ENCODE measurements at regions not wholly inside any gene's neighbourhood (a gene's known extent, or its start where the extent isn't known, plus 50 kb on each side); places are given as distances from the start of the nearest gene placed in this dataset.
"Not testable (repeated sequence)": the region's sequence is repeated elsewhere in the genome, so short reads cannot be mapped to it uniquely, and the experiment has no call there.

- DNase-seq = no peak
Measured at GRCh38 chr6:141437011-141437410, 695.7 kb upstream of the GJE1 start.

- no peak for DNase-seq
Measured at GRCh38 chr6:141426400-141426980, 706.2 kb upstream of the GJE1 start.

GRCh38 chr6:141421378-141421777 lies 711.3 kb upstream of the GJE1 start:
- DNase-seq = no peak

- no peak for DNase-seq
Measured at GRCh38 chr6:141418076-141418475, 714.6 kb upstream of the GJE1 start.

- DNase-seq = no peak
Measured at GRCh38 chr6:141415896-141416295, 716.8 kb upstream of the GJE1 start.

- DNase-seq = no peak
Measured at GRCh38 chr6:141413196-141413595, 719.5 kb upstream of the GJE1 start.

- no peak for DNase-seq
Measured at GRCh38 chr6:141406761-141407160, 726.0 kb upstream of the GJE1 start.

GRCh38 chr6:141403827-141404226 lies 728.9 kb upstream of the GJE1 start:
- no peak for DNase-seq

- DNase-seq = no peak
Measured at GRCh38 chr6:141403103-141403502, 729.6 kb upstream of the GJE1 start.

GRCh38 chr6:141402489-141402888 lies 730.2 kb upstream of the GJE1 start:
- no peak for DNase-seq

GRCh38 chr6:141401851-141402250 lies 730.9 kb upstream of the GJE1 start:
- DNase-seq = no peak

GRCh38 chr6:141401168-141401567 lies 731.6 kb upstream of the GJE1 start:
- no peak for DNase-seq

- DNase-seq = no peak
Measured at GRCh38 chr6:141398949-141399348, 733.8 kb upstream of the GJE1 start.

- DNase-seq = no peak
Measured at GRCh38 chr6:141395443-141396008, 737.2 kb upstream of the GJE1 start.

GRCh38 chr6:141394565-141395051 lies 738.1 kb upstream of the GJE1 start:
- no peak for DNase-seq

GRCh38 chr6:141394125-141394536 lies 738.6 kb upstream of the GJE1 start:
- DNase-seq = no peak

GRCh38 chr6:141393405-141394124 lies 739.2 kb upstream of the GJE1 start:
- no peak for DNase-seq

GRCh38 chr6:141391135-141391534 lies 741.6 kb upstream of the GJE1 start:
- not testable (repeated sequence) for DNase-seq

GRCh38 chr6:141388666-141389065 lies 744.1 kb upstream of the GJE1 start:
- DNase-seq = no peak

GRCh38 chr6:141370438-141370837 lies 762.3 kb upstream of the GJE1 start:
- no peak for DNase-seq

GRCh38 chr6:141366796-141367195 lies 765.9 kb upstream of the GJE1 start:
- not testable (repeated sequence) for DNase-seq

- no peak for DNase-seq
Measured at GRCh38 chr6:141364694-141365093, 768.0 kb upstream of the GJE1 start.

GRCh38 chr6:141364232-141364631 lies 768.5 kb upstream of the GJE1 start:
- DNase-seq = no peak

GRCh38 chr6:141361559-141361958 lies 771.2 kb upstream of the GJE1 start:
- DNase-seq = no peak
